Cardiac septum (tissue), 1 donor: ENCODE measurements at regions not wholly inside any gene's neighbourhood (a gene's known extent, or its start where the extent isn't known, plus 50 kb on each side); places are given as distances from the start of the nearest gene placed in this dataset.

Experiments used
- DNase-seq: peaks from one replicate; pipeline ENCODE4 v3.0.0-alpha.2; 2020; ENCODE audit warnings: low spot score
- intact Hi-C: fragments of 100-400 bp; cut with DNase I; formaldehyde crosslinking; loops from one replicate; pipeline ENCODE4 v1.14.0; 2022
- donor health status: DM: no; HTN: no; CAD: no.

- intact Hi-C loops: no loop called here
- DNase-seq: no peak
Measured at GRCh38 chr10:47099474-47099873, 188.2 kb downstream of the PTPN20 start.

DNA sequence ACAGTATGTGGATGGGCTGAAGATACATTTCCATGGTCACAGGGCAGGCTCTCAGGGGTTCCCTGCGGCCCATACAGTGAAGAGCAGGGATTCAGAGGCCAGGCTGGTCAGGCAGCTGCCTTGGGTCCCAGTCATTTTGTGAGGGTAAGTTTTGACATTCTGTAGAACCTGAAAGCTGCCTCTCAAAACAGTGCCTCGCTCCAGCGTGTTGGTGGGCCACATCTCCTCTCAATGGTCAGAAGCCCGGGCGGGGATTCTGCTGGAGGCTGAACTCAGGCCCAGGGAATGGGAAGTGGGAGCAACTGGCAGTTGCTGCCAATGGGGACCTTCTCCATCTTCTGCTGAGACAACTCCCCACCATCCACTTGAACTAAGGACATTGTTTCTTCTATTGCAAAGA lies 190.0 kb downstream of the PTPN20 start:
- DNase-seq: no peak
- intact Hi-C loops: no loop called here

DNA sequence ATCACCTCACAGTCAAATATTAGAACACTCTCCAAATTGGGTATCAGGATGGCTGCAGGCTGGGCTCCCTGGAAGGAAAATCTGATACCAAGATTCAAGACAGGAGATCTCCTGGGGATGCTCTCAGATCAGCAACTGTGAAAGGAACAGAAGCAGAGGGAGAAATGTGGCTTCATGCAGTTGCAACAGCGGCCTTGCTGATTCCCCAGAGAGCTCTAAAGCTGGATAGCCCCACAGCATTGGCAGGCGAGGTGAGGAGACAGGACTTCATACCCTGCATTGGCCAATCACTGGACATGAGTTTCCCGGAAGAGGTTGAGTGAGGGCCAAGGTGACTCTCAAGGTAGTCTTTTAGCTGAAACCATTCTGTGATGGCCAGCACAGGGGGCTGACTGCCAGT lies 190.6 kb downstream of the PTPN20 start:
- DNase-seq: no peak
- intact Hi-C loops: no loop called here

DNA sequence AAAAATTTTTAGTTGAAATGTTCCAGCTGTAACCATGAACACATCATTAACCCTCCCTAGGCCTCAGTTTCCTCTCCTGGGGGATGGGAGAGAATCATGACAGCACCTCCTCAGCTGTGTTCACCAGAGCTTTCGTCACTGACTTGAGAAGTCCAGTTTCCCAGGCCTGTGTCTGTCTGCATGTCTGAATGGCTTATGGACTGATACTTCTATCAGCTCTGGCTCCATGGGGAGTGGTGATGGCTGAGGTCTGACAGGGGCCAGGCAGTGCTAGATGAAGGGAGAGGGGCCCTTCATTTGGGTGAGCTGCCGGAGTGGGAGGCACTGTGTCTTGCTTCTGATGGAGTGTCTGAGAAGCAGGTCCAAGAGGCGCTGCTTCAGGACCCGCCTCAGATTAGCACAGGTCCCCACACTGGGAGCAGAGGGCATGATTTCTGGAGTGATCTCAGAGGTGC lies 192.9 kb downstream of the PTPN20 start:
- DNase-seq: no peak
- intact Hi-C loops: no loop called here

GRCh38 chr10:47104786-47105385 lies 193.7 kb downstream of the PTPN20 start:
- intact Hi-C loops: no loop called here
- DNase-seq: no peak

DNA sequence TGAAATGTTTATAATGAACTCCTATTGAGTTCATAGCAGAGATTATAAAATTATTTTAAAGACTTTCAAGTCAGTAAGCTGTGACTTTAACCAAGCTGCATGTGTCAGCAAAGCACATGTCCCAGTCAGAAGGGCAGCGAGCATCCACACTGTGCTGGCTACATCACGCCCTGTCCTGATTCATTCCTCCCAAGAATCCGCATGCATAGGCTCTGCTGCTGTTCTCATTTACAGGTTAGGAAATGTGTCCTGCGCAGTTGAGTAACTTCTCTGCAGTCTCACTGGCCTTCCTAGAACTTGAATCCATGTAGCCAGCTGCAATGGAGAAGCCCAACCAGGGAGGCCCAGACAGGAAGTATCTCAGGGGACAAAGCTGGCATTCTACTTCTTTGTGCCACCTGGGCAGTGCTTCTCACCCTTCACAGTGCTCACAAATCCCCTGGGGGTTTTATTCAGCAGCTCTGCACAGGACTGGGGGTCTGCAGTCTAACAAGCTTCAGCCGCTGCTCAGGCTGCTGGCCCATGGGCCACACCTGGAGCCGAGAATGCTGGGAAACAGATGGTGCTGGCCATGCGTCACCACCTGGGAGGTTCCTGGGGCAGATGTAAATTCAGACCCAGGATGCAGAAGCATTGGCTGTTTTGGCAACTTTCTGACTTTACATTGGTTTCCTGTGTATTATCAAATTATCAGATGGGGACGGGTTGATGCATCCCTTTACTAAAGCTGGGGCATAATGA lies 192.8 kb upstream of the GDF10 start:
- no peak for DNase-seq
- intact Hi-C loops: no loop called here

DNA sequence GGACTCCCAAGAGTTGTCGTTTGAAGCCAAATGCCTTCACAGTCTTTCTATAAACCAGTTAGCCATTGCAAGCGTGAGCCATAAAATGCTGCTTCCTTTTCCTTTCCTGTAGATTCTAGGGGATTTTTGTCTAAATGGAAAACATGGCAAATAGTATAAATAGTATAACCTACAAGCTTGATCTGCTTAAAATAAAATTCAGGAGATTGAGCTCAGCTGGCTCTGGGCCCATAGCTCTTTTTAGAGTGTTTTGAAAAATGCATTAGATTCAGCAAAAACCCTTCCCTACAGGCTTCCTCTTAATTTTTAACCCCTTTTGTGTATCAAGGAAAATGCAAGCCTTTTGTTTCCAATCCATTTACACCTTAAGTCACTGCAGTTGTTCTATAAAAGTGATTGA lies 190.1 kb upstream of the GDF10 start:
- DNase-seq: no peak

GRCh38 chr10:47111329-47111862 lies 188.6 kb upstream of the GDF10 start:
- intact Hi-C loops: no loop called here
- no peak for DNase-seq

More for the DNA sequence above, 190.1 kb upstream of the GDF10 start:
- intact Hi-C loops: no loop called here

GRCh38 chr10:47112612-47113011 lies 187.4 kb upstream of the GDF10 start:
- DNase-seq: no peak
- intact Hi-C loops: no loop called here

GRCh38 chr10:47113907-47114500 lies 186.0 kb upstream of the GDF10 start:
- intact Hi-C loops: no loop called here
- no peak for DNase-seq

DNA sequence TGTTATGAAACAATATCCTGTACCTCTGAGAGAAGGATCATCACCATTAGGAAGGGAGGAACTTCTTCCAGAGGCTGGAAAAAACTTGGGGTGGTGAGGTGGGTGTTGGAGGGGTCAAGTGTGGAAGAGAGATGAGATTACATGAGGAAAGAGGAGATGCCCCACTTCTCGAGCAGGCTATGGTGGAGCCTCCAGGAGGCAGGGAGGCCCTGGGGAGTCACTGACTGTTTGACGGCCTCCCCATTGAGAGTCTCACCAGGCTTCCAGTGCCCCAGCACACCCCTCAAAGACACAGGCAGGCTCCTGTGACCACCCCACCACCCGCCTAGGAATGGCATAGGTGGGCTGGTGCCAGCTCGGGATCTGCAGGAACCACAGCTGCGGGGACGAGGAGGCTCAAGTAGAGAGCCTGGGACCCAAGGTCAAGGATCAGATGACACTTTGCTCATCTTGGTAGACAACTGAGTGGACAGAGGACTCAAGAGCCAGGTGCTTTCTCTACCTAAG lies 185.3 kb upstream of the GDF10 start:
- DNase-seq: no peak

DNA sequence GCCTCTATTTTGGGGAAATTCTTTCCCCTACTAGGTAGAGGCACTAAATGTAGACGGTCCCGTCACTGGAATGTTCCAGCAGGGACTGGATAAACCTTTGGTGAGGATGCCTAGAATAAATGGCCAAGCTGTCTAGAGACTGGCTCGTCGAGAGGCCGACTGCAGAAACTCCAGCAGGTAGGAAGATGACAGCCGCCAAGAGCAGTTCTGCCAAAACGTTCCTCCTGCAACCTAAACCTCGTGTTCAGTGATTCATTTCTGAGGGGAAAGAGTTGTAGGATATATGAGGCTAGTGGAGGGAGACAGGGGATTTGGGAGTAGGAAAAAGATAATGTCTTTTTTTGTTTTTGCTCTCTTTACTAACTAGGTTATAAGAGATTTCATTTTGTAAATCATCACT lies 184.7 kb upstream of the GDF10 start:
- no peak for DNase-seq
- intact Hi-C loops: no loop called here

More for the DNA sequence above, 185.3 kb upstream of the GDF10 start:
- intact Hi-C loops: no loop called here

DNA sequence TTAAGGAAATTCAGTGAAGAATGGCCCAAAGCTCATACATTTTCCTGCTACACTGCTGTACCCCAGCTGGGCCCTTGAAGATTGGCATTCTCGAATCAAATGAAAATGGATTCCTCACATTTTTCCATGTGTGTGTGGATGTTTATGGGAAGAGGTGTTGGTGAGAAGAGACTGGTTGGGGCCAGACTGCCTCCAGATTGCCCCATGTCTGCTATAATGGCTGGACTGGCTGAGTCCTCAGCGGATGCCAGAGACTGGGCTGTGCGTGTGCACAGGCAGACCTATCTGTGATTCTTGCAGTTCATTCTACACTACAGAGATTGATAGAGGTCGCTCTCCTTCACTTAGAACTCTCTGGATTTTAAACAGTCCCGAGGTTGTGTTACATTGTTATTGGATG lies 183.6 kb upstream of the GDF10 start:
- DNase-seq: no peak
- intact Hi-C loops: no loop called here

DNA sequence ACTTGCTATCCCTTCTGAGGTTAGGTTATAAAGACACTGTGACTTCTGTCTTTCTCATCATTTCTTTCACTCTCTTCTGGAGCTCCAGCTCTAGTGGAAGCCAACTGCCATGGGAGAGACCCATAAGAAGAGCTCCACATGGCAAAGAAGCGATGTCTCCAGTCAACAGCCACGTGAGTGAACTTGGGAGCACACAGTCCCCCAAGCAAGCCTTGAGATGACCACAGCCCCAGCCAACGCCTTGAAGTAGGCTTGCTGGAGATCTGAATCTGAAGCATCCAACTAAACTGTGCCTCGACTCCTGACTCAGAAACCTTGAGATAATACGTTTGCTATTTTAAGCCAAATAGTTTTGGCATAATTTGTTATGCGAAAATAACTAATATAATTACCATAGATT lies 181.7 kb upstream of the GDF10 start:
- intact Hi-C loops: no loop called here
- no peak for DNase-seq

- intact Hi-C loops: no loop called here
- no peak for DNase-seq
Measured at GRCh38 chr10:47121336-47121735, 178.7 kb upstream of the GDF10 start.

- intact Hi-C loops: no loop called here
- DNase-seq: no peak
Measured at GRCh38 chr10:47123716-47124288, 176.2 kb upstream of the GDF10 start.

DNA sequence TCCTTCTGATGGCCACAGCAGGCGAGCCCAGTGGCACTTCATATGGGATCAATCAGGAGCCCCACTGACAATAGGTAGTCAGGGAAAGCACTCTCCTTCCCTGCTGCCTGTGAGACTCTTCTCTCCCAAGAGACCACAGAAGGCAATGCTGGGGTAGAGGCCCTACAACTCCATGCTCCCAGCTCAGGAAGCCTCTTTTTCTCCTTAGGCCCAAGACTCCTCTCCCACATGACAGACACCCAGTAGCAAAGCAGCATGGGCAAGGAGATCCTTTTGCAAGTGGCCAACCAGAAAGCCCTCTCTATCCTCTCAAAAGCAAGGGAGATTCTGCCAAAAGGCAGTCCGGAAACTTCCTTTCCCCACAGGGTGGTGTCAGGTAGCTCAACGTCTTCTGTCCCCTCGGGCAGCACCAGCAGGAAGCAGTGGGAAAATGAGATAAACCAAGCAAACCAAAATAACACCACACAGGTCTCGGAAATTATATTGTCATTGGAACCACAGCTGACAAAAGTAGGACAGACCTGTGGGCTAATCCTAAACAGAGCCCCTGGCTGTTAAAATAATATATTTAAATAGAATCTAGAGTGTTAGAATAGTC lies 172.7 kb upstream of the GDF10 start:
- intact Hi-C loops: no loop called here
- DNase-seq: no peak

- DNase-seq: no peak
- intact Hi-C loops: no loop called here
Measured at GRCh38 chr10:47130491-47130890, 169.5 kb upstream of the GDF10 start.

GRCh38 chr10:47133871-47134570 lies 166.0 kb upstream of the GDF10 start:
- intact Hi-C loops: no loop called here

More at GRCh38 chr10:47133871-47134570, 166.0 kb upstream of the GDF10 start:
- DNase-seq: no peak
